Inferior parietal cortex (tissue), 1 donor: ENCODE measurements at regions not wholly inside any gene's neighbourhood (a gene's known extent, or its start where the extent isn't known, plus 50 kb on each side); places are given as distances from the start of the nearest gene placed in this dataset.

Experiments
- DNase-seq: peaks from one replicate; pipeline ENCODE4 v3.0.0-alpha.2; 2016; ENCODE audit errors: extremely low spot score

- DNase-seq, result no peak
These were observed 333.4 kb upstream of the CHD6 start for GRCh38 chr20:41951615-41952014.

- no peak for DNase-seq
These were observed 321.5 kb upstream of the CHD6 start for GRCh38 chr20:41939659-41940058.

GRCh38 chr20:41938353-41938752 lies 320.2 kb upstream of the CHD6 start:
- DNase-seq, result no peak

GRCh38 chr20:41935259-41935791 lies 317.1 kb upstream of the CHD6 start:
- no peak for DNase-seq

- no peak for DNase-seq
These were observed 314.3 kb upstream of the CHD6 start for GRCh38 chr20:41932431-41932830.

GRCh38 chr20:41927655-41928054 lies 309.5 kb upstream of the CHD6 start:
- no peak for DNase-seq

GRCh38 chr20:41927189-41927588 lies 309.0 kb upstream of the CHD6 start:
- no peak for DNase-seq

GRCh38 chr20:41925476-41925875 lies 307.3 kb upstream of the CHD6 start:
- no peak for DNase-seq

GRCh38 chr20:41923624-41924023 lies 305.4 kb upstream of the CHD6 start:
- DNase-seq, result no peak

- DNase-seq, result no peak
These were observed 295.0 kb upstream of the CHD6 start for GRCh38 chr20:41913146-41913545.

- DNase-seq, result no peak
These were observed 292.4 kb upstream of the CHD6 start for GRCh38 chr20:41910558-41910957.

- DNase-seq, result no peak
These were observed 287.0 kb upstream of the CHD6 start for GRCh38 chr20:41905199-41905598.

- DNase-seq, result no peak
These were observed 285.4 kb upstream of the CHD6 start for GRCh38 chr20:41903586-41903985.

- no peak for DNase-seq
These were observed 284.2 kb upstream of the CHD6 start for GRCh38 chr20:41902346-41902745.

- no peak for DNase-seq
These were observed 282.1 kb upstream of the CHD6 start for GRCh38 chr20:41900201-41900691.

GRCh38 chr20:41897708-41898107 lies 279.5 kb upstream of the CHD6 start:
- DNase-seq, result no peak

- DNase-seq, result no peak
These were observed 277.3 kb upstream of the CHD6 start for GRCh38 chr20:41895241-41896032.

- no peak for DNase-seq
These were observed 276.2 kb upstream of the CHD6 start for GRCh38 chr20:41894255-41894963.

GRCh38 chr20:41892031-41892430 lies 273.9 kb upstream of the CHD6 start:
- DNase-seq, result no peak

GRCh38 chr20:41889844-41890224 lies 271.7 kb upstream of the CHD6 start:
- DNase-seq, result no peak

- DNase-seq, result peak; percentile 45
These were observed 271.1 kb upstream of the CHD6 start for GRCh38 chr20:41889126-41889843.

GRCh38 chr20:41888434-41888833 lies 270.3 kb upstream of the CHD6 start:
- DNase-seq, result no peak
